Endothelial cell of umbilical vein (primary cell): ENCODE measurements at regions not wholly inside any gene's neighbourhood (a gene's known extent, or its start where the extent isn't known, plus 50 kb on each side); places are given as distances from the start of the nearest gene placed in this dataset.

Experiments used
- BruUV-seq: library from RNA; stranded (reverse); fragments of 400-500 nt; replicated peaks from 2 replicates; lab custom pipeline; 2021; lab: Mats Ljungman, UMichigan
- CTCF ChIA-PET: fragments of 300-600, 350-600 bp; sonication (Branson Sonifier 250); formaldehyde crosslinking; loops from one replicate; lab custom pipeline; 2021; ENCODE audit warnings: antibody characterized with exemption, inconsistent platforms; lab: Charles Lee
- POLR2A ChIA-PET: fragments of 300-600, 350-600 bp; sonication (Branson Sonifier 250); formaldehyde crosslinking; loops from one replicate; lab custom pipeline; 2021; ENCODE audit warnings: antibody characterized with exemption, inconsistent platforms; lab: Charles Lee
- DNase-seq: peaks from one replicate; pipeline ENCODE4 v3.0.0-alpha.2; 2011; ENCODE audit warnings: low read depth, low spot score
- FAIRE-seq: peaks from 2 replicates; lab custom pipeline; 2011; peaks lifted over from hg19 to GRCh38; lab: Jason Lieb, UNC
- H2AFZ ChIP-seq: 2 replicates; pipeline ENCODE4 v1.6.0; 2012; ENCODE audit warnings: low read depth, low read length, control low read depth, inconsistent platforms
- H3K27ac ChIP-seq: 2 replicates; pipeline ENCODE4 v1.5.1; 2011; ENCODE audit warnings: low read depth, mild to moderate bottlenecking, control low read depth, low read length, moderate library complexity; ENCODE audit not compliant: insufficient read depth
- H3K27me3 ChIP-seq, 2 experiments: 2 replicates each; pipeline versions ENCODE4 v1.6.0 to v1.6.1; 2011; ENCODE audit warnings: low read length in 2 of 2, mixed read lengths in 1 of 2; ENCODE audit not compliant: control insufficient read depth in 2 of 2, insufficient read depth in 2 of 2
- H3K36me3 ChIP-seq, 2 experiments: 2 replicates in 1 of 2; 3 replicates in 1 of 2; pipeline ENCODE4 v1.5.1; 2011; ENCODE audit warnings: low read length in 2 of 2, mild to moderate bottlenecking in 1 of 2, moderate library complexity in 1 of 2; ENCODE audit not compliant: control insufficient read depth in 2 of 2, insufficient read depth in 2 of 2; ENCODE audit errors: extremely low read depth in 1 of 2
- H3K4me1 ChIP-seq: 3 replicates; pipeline ENCODE4 v1.5.1; 2011; ENCODE audit warnings: mild to moderate bottlenecking, low read length; ENCODE audit not compliant: control insufficient read depth, insufficient read depth; ENCODE audit errors: extremely low read depth
- H3K4me2 ChIP-seq: 2 replicates; pipeline ENCODE4 v1.6.1; 2011; ENCODE audit warnings: low read length, control low read depth, mixed read lengths; ENCODE audit not compliant: insufficient read depth
- H3K4me3 ChIP-seq, 3 experiments: fragments of 200-600 bp in 1 of 3; sonication (generic), shearing (Covaris generic) in 1 of 3; replicated peaks in 1 of 3; 2 replicates each; pipeline ENCODE4 v1.5.1; 2011 to 2016; ENCODE audit warnings: control low read depth in 3 of 3, low read length in 3 of 3, mild to moderate bottlenecking in 2 of 3, inconsistent platforms in 1 of 3, low read depth in 1 of 3, moderate library complexity in 1 of 3; ENCODE audit not compliant: insufficient read depth in 1 of 3
- H3K79me2 ChIP-seq: 2 replicates; pipeline ENCODE4 v1.6.0; 2012; ENCODE audit warnings: low read length, inconsistent platforms; ENCODE audit not compliant: control insufficient read depth, insufficient read depth
- H3K9ac ChIP-seq: replicated peaks from 2 replicates; pipeline ENCODE3; 2011; ENCODE audit warnings: low read length, control low read depth; ENCODE audit not compliant: insufficient read depth; ENCODE audit errors: extremely low read depth
- H3K9me1 ChIP-seq: replicated peaks from 3 replicates; pipeline ENCODE4 v1.6.0; 2011; ENCODE audit warnings: mild to moderate bottlenecking, low read length; ENCODE audit not compliant: control insufficient read depth, insufficient read depth; ENCODE audit errors: extremely low read depth
- H3K9me3 ChIP-seq: replicated peaks from 2 replicates; pipeline ENCODE4 v1.5.1; 2012; ENCODE audit warnings: low read length, inconsistent platforms; ENCODE audit not compliant: control insufficient read depth, insufficient read depth
- H4K20me1 ChIP-seq: replicated peaks from 2 replicates; pipeline ENCODE3; 2011; ENCODE audit warnings: mild to moderate bottlenecking, low read length; ENCODE audit not compliant: control insufficient read depth, insufficient read depth; ENCODE audit errors: extremely low read depth
- EZH2 ChIP-seq: IDR thresholded peaks from 2 replicates; pipeline ENCODE4 v1.6.1; 2012; ENCODE audit warnings: borderline replicate concordance, low read depth, mild to moderate bottlenecking, moderate library complexity, low read length, inconsistent platforms; ENCODE audit not compliant: severe bottlenecking
- FOS ChIP-seq: IDR thresholded peaks from 2 replicates; pipeline ENCODE4 v1.6.1; 2011; ENCODE audit warnings: mild to moderate bottlenecking, low read length, moderate library complexity, borderline replicate concordance; ENCODE audit not compliant: insufficient read depth
- GATA2 ChIP-seq: IDR thresholded peaks from 2 replicates; pipeline ENCODE4 v1.7.0; 2011; ENCODE audit warnings: low read depth, mild to moderate bottlenecking, moderate library complexity, mixed read lengths, low read length; ENCODE audit not compliant: insufficient read length, insufficient read depth
- JUN ChIP-seq: IDR thresholded peaks from 2 replicates; pipeline ENCODE4 v1.6.1; 2011; ENCODE audit warnings: borderline replicate concordance, low read depth; ENCODE audit not compliant: insufficient read length, insufficient read depth
- MYC ChIP-seq: IDR thresholded peaks from one replicate; pipeline ENCODE4 v1.6.1; 2011; ENCODE audit warnings: mild to moderate bottlenecking, low read depth, low read length
- POLR2A ChIP-seq: IDR thresholded peaks from 2 replicates; pipeline ENCODE4 v1.6.1; 2012; ENCODE audit warnings: low read depth, mild to moderate bottlenecking, control low read depth, low read length
- POLR2AphosphoS5 ChIP-seq: IDR thresholded peaks from 2 replicates; pipeline ENCODE4 v1.6.1; 2012; ENCODE audit warnings: low read depth, mild to moderate bottlenecking, control low read depth, low read length, moderate library complexity; ENCODE audit not compliant: insufficient read depth
- dilution Hi-C: fragments of 300-500 bp; cut with MboI; formaldehyde crosslinking; loops from one replicate; pipeline ENCODE4 v1.15.0; 2019; ENCODE audit warnings: low sequenced_read_pairs; ENCODE audit not compliant: extremely low pct_ligation_motif_present
- intact Hi-C: fragments of 100-400 bp; cut with micrococcal nuclease; formaldehyde crosslinking; loops from one replicate; pipeline ENCODE4 v1.10.0; 2022
- TF ChIP-seq, protein P1 (sequence below): IDR thresholded peaks from 2 replicates; pipeline ENCODE4 v1.6.1; 2011; ENCODE audit not compliant: insufficient read depth, insufficient read length
- TF ChIP-seq, protein P2 (sequence below), 2 donors: IDR thresholded peaks; 1 replicate in 1 of 2; 2 replicates in 1 of 2; pipeline ENCODE4 v1.5.1; 2011; ENCODE audit warnings: low read length in 2 of 2, mild to moderate bottlenecking in 2 of 2, moderate library complexity in 2 of 2, control low read depth in 1 of 2, inconsistent platforms in 1 of 2, low read depth in 1 of 2; ENCODE audit not compliant: insufficient read depth in 1 of 2; ENCODE audit errors: extremely low read depth in 1 of 2

DNA sequence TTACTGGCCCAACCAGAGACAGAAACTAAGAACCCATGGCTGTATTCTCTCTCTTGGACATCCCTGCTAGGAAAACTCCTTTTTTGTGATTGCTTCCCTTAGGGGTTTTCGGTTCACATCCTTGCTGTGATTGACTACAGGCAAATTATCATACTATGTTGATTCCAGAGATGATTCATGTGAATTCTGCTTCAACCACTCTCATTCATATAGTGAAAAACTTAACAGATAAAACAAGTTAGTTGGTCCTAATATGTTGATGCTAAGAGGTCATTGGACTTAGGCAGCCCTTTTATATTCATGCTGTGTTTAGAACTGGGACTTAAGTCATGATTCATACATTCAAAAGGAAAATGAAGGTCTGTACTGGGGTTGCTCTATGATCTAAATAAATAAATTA is 76.9 kb upstream of the CCN2 start:
- BruUV-seq, result no TSS peak
- intact Hi-C loops (no loop called here), dilution Hi-C loops (no loop called here)
- Histone ChIP-seq H3K4me1 (no peaks in the 10 kb centered on the region), H3K4me2 (no peak overlapping the region), H3K79me2 (no peaks in the 10 kb centered on the region), H3K9me1 (no peaks in the 10 kb centered on the region), H2AFZ (no peak overlapping the region), H3K27ac (no peak overlapping the region), H3K36me3 (no peaks in the 10 kb centered on the region), H3K27me3 (no peaks in the 10 kb centered on the region), H3K4me3 (no peak overlapping the region), H3K9me3 (no peaks in the 10 kb centered on the region), H3K9ac (no peak overlapping the region), H4K20me1 (no peaks in the 10 kb centered on the region)
- no peak for TF ChIP-seq MYC
- TF ChIP-seq, protein P1, sequence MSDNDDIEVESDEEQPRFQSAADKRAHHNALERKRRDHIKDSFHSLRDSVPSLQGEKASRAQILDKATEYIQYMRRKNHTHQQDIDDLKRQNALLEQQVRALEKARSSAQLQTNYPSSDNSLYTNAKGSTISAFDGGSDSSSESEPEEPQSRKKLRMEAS, result no peak
- no peak for TF ChIP-seq POLR2AphosphoS5
- no peak for TF ChIP-seq POLR2A
- TF ChIP-seq FOS, result no peak
- TF ChIP-seq EZH2, result no peak
- no peak for TF ChIP-seq GATA2
- TF ChIP-seq JUN, result no peak
- TF ChIP-seq, protein P2, sequence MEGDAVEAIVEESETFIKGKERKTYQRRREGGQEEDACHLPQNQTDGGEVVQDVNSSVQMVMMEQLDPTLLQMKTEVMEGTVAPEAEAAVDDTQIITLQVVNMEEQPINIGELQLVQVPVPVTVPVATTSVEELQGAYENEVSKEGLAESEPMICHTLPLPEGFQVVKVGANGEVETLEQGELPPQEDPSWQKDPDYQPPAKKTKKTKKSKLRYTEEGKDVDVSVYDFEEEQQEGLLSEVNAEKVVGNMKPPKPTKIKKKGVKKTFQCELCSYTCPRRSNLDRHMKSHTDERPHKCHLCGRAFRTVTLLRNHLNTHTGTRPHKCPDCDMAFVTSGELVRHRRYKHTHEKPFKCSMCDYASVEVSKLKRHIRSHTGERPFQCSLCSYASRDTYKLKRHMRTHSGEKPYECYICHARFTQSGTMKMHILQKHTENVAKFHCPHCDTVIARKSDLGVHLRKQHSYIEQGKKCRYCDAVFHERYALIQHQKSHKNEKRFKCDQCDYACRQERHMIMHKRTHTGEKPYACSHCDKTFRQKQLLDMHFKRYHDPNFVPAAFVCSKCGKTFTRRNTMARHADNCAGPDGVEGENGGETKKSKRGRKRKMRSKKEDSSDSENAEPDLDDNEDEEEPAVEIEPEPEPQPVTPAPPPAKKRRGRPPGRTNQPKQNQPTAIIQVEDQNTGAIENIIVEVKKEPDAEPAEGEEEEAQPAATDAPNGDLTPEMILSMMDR (IDR thresholded peaks at IDR 0.05; ENCODE audit: extremely low read depth in 1 of 2, insufficient read depth in 1 of 2, low read depth in 1 of 2, low read length in 2 of 2), result no peak
- DNase-seq (no peak), FAIRE-seq (no peak)
- ChIA-PET POLR2A (no interaction called here), CTCF (interaction anchor here (0.8 kb wide), 1 partner anchor 12 kb away, joined by 3 read pairs; no protein-coding TSS in a partner anchor)
